ENCODE measurements at regions not wholly inside any gene's neighbourhood (a gene's known extent, or its start where the extent isn't known, plus 50 kb on each side); places are given as distances from the start of the nearest gene placed in this dataset.
"Not testable (repeated sequence)": the region's sequence is repeated elsewhere in the genome, so short reads cannot be mapped to it uniquely, and the experiment has no call there.

GRCh38 chr14:54232735-54233134, 164.1 kb upstream of the CDKN3 start:
- in situ Hi-C loops (cut with MboI; ENCODE audit: low sequenced_read_pairs), result no loop called here

- in situ Hi-C loops (cut with MboI; ENCODE audit: low sequenced_read_pairs), result no loop called here
These were observed 155.3 kb upstream of the CDKN3 start for GRCh38 chr14:54241517-54241916.

- in situ Hi-C loops (cut with MboI; ENCODE audit: low sequenced_read_pairs), result no loop called here
These were observed 145.5 kb upstream of the CDKN3 start for GRCh38 chr14:54251356-54251755.

- in situ Hi-C loops (cut with MboI; ENCODE audit: low sequenced_read_pairs), result no loop called here
These were observed 144.6 kb upstream of the CDKN3 start for GRCh38 chr14:54252072-54252730.

- in situ Hi-C loops (cut with MboI; ENCODE audit: low sequenced_read_pairs), result no loop called here
These were observed 143.4 kb upstream of the CDKN3 start for GRCh38 chr14:54253195-54253947.

GRCh38 chr14:54256156-54256555, 140.7 kb upstream of the CDKN3 start:
- in situ Hi-C loops (cut with MboI; ENCODE audit: low sequenced_read_pairs), result no loop called here

GRCh38 chr14:54257424-54257823, 139.4 kb upstream of the CDKN3 start:
- in situ Hi-C loops (cut with MboI; ENCODE audit: low sequenced_read_pairs), result no loop called here

- in situ Hi-C loops (cut with MboI; ENCODE audit: low sequenced_read_pairs), result no loop called here
These were observed 138.4 kb upstream of the CDKN3 start for GRCh38 chr14:54258382-54258781.

GRCh38 chr14:54259821-54260220, 137.0 kb upstream of the CDKN3 start:
- in situ Hi-C loops (cut with MboI; ENCODE audit: low sequenced_read_pairs), result no loop called here

- in situ Hi-C loops (cut with MboI; ENCODE audit: low sequenced_read_pairs), result no loop called here
These were observed 135.5 kb upstream of the CDKN3 start for GRCh38 chr14:54261283-54261682.

GRCh38 chr14:54266616-54267015, 130.2 kb upstream of the CDKN3 start:
- in situ Hi-C loops (cut with MboI; ENCODE audit: low sequenced_read_pairs), result not testable (repeated sequence)

- in situ Hi-C loops (cut with MboI; ENCODE audit: low sequenced_read_pairs), result no loop called here
These were observed 129.6 kb upstream of the CDKN3 start for GRCh38 chr14:54267172-54267571.

- in situ Hi-C loops (cut with MboI; ENCODE audit: low sequenced_read_pairs), result no loop called here
These were observed 120.6 kb upstream of the CDKN3 start for GRCh38 chr14:54275997-54276725.

- in situ Hi-C loops (cut with MboI; ENCODE audit: low sequenced_read_pairs), result no loop called here
These were observed 118.7 kb upstream of the CDKN3 start for GRCh38 chr14:54278087-54278486.

- in situ Hi-C loops (cut with MboI; ENCODE audit: low sequenced_read_pairs), result no loop called here
These were observed 118.0 kb upstream of the CDKN3 start for GRCh38 chr14:54278665-54279295.

- in situ Hi-C loops (cut with MboI; ENCODE audit: low sequenced_read_pairs), result no loop called here
These were observed 114.0 kb upstream of the CDKN3 start for GRCh38 chr14:54282849-54283248.

- in situ Hi-C loops (cut with MboI; ENCODE audit: low sequenced_read_pairs), result no loop called here
These were observed 111.8 kb upstream of the CDKN3 start for GRCh38 chr14:54285030-54285429.

GRCh38 chr14:54291491-54292191, 105.2 kb upstream of the CDKN3 start:
- in situ Hi-C loops (cut with MboI; ENCODE audit: low sequenced_read_pairs), result no loop called here

GRCh38 chr14:54294802-54295201, 102.0 kb upstream of the CDKN3 start:
- in situ Hi-C loops (cut with MboI; ENCODE audit: low sequenced_read_pairs), result no loop called here

GRCh38 chr14:54299410-54300363, 97.1 kb upstream of the CDKN3 start:
- in situ Hi-C loops (cut with MboI; ENCODE audit: low sequenced_read_pairs), result no loop called here

All from HL-60/S4 treated with phorbol 12-myristate 13-acetate at 8.2 ng/mL for 4 days and 3 days (cell line).